Fibroblast of lung (primary cell): ENCODE measurements at regions not wholly inside any gene's neighbourhood (a gene's known extent, or its start where the extent isn't known, plus 50 kb on each side); places are given as distances from the start of the nearest gene placed in this dataset.
"Not testable (repeated sequence)": the region's sequence is repeated elsewhere in the genome, so short reads cannot be mapped to it uniquely, and the experiment has no call there.

Source experiments
- EZH2 ChIP-seq: IDR thresholded peaks from 2 replicates; pipeline ENCODE4 v1.5.1; 2012; ENCODE audit warnings: low read length, control low read depth, mild to moderate bottlenecking; ENCODE audit errors: missing control alignments
- TF ChIP-seq, protein P1 (sequence below), 2 donors: IDR thresholded peaks in 1 of 2; conservative IDR thresholded peaks in 1 of 2; 1 replicate in 1 of 2; 2 replicates in 1 of 2; pipeline ENCODE4 v1.5.1; 2011 to 2012; ENCODE audit warnings: low read length in 2 of 2, control low read depth in 1 of 2, inconsistent platforms in 1 of 2, low read depth in 1 of 2, mild to moderate bottlenecking in 1 of 2

DNA sequence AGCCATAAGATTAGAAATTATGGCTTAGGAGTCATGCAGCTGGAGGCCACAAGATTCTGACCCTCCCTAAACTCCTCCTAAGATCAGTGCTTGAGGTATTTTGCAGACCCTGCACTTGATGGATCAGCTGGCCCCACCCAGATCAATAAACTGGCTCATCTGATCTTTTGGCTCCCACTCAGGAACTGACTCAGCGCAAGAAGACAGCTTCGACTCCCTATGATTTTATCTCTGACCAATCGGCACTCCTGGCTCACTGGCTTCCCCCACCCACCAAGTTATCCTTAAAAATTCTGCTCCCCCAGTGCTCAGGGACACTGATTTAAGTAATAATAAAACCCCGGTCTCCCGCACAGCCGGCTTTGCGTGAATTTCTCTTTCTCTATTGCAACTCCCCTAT lies 151.5 kb upstream of the TSC22D1 start:
- TF ChIP-seq, protein P1, sequence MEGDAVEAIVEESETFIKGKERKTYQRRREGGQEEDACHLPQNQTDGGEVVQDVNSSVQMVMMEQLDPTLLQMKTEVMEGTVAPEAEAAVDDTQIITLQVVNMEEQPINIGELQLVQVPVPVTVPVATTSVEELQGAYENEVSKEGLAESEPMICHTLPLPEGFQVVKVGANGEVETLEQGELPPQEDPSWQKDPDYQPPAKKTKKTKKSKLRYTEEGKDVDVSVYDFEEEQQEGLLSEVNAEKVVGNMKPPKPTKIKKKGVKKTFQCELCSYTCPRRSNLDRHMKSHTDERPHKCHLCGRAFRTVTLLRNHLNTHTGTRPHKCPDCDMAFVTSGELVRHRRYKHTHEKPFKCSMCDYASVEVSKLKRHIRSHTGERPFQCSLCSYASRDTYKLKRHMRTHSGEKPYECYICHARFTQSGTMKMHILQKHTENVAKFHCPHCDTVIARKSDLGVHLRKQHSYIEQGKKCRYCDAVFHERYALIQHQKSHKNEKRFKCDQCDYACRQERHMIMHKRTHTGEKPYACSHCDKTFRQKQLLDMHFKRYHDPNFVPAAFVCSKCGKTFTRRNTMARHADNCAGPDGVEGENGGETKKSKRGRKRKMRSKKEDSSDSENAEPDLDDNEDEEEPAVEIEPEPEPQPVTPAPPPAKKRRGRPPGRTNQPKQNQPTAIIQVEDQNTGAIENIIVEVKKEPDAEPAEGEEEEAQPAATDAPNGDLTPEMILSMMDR (conservative IDR thresholded peaks at IDR 0.05 in 1 of 2, IDR thresholded peaks at IDR 0.05 in 1 of 2; ENCODE audit: low read depth in 1 of 2, low read length in 2 of 2): not testable (repeated sequence)
- not testable (repeated sequence) for TF ChIP-seq EZH2
